Erythroblast (primary cell): ENCODE measurements at regions not wholly inside any gene's neighbourhood (a gene's known extent, or its start where the extent isn't known, plus 50 kb on each side); places are given as distances from the start of the nearest gene placed in this dataset.

ENCODE experiments used
- GATA1 ChIP-seq: IDR thresholded peaks from 2 replicates; pipeline ENCODE4 v1.6.1; 2011; ENCODE audit warnings: low read depth, mild to moderate bottlenecking, control low read depth, low read length, moderate library complexity
- POLR2A ChIP-seq: IDR thresholded peaks from 2 replicates; pipeline ENCODE4 v1.6.1; 2011; ENCODE audit warnings: mild to moderate bottlenecking, low read length

GRCh38 chr18:47383729-47384128, 132.3 kb upstream of the SKOR2 start:
- TF ChIP-seq POLR2A (no peak), GATA1 (no peak)
